Nephron progenitor cell (in vitro differentiated cells): ENCODE measurements at regions not wholly inside any gene's neighbourhood (a gene's known extent, or its start where the extent isn't known, plus 50 kb on each side); places are given as distances from the start of the nearest gene placed in this dataset.
"Not testable (repeated sequence)": the region's sequence is repeated elsewhere in the genome, so short reads cannot be mapped to it uniquely, and the experiment has no call there.

Experiments
- DNase-seq: peaks from one replicate; pipeline ENCODE4 v3.0.0; 2021
- H3K27ac Mint-ChIP-seq: 2 replicates; pipeline ENCODE4 v1.8.0; 2021; ENCODE audit warnings: mild to moderate bottlenecking, moderate library complexity, mixed read lengths
- H3K27me3 Mint-ChIP-seq: 2 replicates; pipeline ENCODE4 v1.8.0; 2021; ENCODE audit warnings: mild to moderate bottlenecking, low read depth, mixed read lengths; ENCODE audit not compliant: poor library complexity
- H3K36me3 Mint-ChIP-seq: 2 replicates; pipeline ENCODE4 v1.8.0; 2021; ENCODE audit warnings: low read depth, mixed read lengths
- H3K4me1 Mint-ChIP-seq: 2 replicates; pipeline ENCODE4 v1.8.0; 2021; ENCODE audit warnings: mixed read lengths
- H3K4me3 Mint-ChIP-seq: 2 replicates; pipeline ENCODE4 v1.8.0; 2021; ENCODE audit warnings: mild to moderate bottlenecking, moderate library complexity, mixed read lengths
- H3K9me3 Mint-ChIP-seq: 2 replicates; pipeline ENCODE4 v1.8.0; 2021; ENCODE audit warnings: mild to moderate bottlenecking, moderate library complexity, mixed read lengths
- TF ChIP-seq, protein P1 (sequence below): fragments of 200-600 bp; sonication (generic); IDR thresholded peaks from 2 replicates; pipeline ENCODE4 v1.5.0; 2021; ENCODE audit warnings: antibody characterized with exemption

DNA sequence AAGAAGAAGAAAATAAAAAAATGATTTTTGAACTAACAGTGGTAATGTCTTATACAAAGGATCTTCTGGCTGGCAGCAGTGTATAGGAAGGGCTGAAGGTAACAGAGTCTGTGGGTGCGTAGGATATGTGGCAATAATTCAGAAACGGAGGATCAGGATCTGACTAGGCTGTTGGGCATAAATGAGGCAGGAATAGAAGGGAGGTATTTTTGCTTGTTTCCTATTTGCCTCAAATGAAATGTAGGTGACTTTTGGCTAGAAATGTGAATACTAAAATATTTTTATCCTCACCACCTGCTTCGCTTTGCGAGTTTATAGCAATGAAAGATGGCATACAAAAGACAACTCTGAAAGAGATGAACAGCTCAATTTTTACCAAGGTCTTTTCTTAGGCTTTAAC is 1086.1 kb upstream of the CELF4 start:
- TF ChIP-seq, protein P1, sequence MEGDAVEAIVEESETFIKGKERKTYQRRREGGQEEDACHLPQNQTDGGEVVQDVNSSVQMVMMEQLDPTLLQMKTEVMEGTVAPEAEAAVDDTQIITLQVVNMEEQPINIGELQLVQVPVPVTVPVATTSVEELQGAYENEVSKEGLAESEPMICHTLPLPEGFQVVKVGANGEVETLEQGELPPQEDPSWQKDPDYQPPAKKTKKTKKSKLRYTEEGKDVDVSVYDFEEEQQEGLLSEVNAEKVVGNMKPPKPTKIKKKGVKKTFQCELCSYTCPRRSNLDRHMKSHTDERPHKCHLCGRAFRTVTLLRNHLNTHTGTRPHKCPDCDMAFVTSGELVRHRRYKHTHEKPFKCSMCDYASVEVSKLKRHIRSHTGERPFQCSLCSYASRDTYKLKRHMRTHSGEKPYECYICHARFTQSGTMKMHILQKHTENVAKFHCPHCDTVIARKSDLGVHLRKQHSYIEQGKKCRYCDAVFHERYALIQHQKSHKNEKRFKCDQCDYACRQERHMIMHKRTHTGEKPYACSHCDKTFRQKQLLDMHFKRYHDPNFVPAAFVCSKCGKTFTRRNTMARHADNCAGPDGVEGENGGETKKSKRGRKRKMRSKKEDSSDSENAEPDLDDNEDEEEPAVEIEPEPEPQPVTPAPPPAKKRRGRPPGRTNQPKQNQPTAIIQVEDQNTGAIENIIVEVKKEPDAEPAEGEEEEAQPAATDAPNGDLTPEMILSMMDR: no peak
- Mint-ChIP-seq H3K9me3 (no peaks in the 10 kb centered on the region), H3K27me3 (peaks cover 10% of the 10 kb centered on the region), H3K36me3 (no peaks in the 10 kb centered on the region), H3K27ac (no peak overlapping the region), H3K4me3 (no peak overlapping the region), H3K4me1 (no peaks in the 10 kb centered on the region)
- no peak for DNase-seq

DNA sequence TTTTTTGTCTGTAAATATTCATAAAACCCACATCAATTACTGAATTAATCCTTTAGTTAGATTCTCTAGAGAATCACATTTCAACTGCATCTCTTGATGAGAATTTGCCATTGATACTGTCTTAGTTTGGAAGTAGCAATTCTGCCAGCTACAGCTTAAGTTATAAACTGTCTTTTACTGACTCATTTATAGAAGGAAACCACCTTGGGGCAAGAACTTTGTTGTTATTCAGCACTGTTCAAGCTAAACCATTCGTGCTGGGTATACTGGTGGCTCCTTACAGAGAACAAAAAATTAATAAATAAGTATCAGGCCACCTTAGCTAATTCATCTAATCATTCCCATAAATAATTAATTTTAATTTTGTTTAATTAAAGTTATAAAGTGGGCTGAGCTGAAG is 1082.6 kb upstream of the CELF4 start:
- DNase-seq: no peak
- H3K27ac Mint-ChIP-seq: no peak overlapping the region
- no peaks in the 10 kb centered on the region for H3K36me3 Mint-ChIP-seq
- no peak overlapping the region for H3K4me3 Mint-ChIP-seq
- H3K27me3 Mint-ChIP-seq: peaks cover 10% of the 10 kb centered on the region
- H3K4me1 Mint-ChIP-seq: no peaks in the 10 kb centered on the region
- no peaks in the 10 kb centered on the region for H3K9me3 Mint-ChIP-seq
- TF ChIP-seq, protein P1: no peak

DNA sequence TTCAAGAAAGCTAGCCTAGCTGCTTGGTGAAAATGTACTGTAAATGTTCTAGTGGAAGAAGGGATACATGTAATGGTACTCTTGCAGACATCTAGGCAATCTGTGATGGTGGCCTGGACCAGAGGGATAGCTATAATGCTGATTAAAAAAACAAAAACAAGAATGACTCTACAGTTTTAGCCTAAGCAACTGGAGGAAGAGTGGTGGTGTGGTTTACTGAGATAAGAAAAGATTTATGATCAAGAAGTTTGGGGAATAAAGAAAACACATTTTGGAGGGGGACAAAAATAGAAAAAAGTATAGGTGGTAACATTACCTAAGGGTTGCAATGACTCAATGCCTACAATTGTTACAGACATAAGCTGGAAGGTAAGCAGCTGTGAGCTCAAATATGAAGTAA is 1080.7 kb upstream of the CELF4 start:
- no peaks in the 10 kb centered on the region for H3K36me3 Mint-ChIP-seq
- no peak overlapping the region for H3K4me3 Mint-ChIP-seq
- no peaks in the 10 kb centered on the region for H3K9me3 Mint-ChIP-seq
- TF ChIP-seq, protein P1: no peak
- H3K27me3 Mint-ChIP-seq: peaks cover 3% of the 10 kb centered on the region
- H3K27ac Mint-ChIP-seq: no peak overlapping the region
- H3K4me1 Mint-ChIP-seq: no peaks in the 10 kb centered on the region
- no peak for DNase-seq

DNA sequence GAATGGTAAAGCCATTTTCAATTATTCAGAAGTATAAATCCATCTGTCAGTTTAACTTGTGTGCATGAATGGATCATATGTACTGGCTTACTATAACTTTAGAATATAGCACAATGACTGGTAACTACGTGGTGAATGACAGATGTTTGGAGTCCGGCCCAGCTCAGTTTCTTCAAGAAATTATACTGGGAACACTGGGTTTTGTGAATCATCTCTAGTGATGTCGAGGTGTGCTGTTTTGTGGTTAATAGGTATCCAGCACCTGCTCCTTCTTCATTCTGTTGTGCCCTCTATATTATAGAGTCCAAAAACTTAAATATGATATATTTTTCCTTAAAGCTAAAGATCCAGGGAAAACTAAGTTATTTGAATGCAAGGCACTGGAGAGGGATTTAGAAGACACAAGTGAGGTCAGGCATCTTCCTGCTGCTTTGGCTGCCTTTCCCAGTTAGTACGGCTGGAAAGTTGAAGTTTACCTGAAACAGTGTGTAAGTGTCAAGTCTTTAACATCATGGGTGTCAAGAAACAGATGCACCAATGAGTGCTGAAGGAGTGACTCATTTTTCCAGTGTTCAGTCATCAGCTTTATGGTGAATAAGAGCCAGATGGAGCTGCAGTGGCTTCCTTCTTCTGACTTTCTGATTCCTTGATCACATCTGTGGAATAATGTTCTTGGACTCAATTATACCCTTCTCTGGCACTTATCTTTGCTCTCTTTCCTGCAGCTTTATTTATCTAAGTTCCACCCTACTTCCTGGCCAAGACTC is 1079.5 kb upstream of the CELF4 start:
- DNase-seq: no peak
- no peaks in the 10 kb centered on the region for H3K4me1 Mint-ChIP-seq
- H3K4me3 Mint-ChIP-seq: no peak overlapping the region
- no peaks in the 10 kb centered on the region for H3K27me3 Mint-ChIP-seq
- TF ChIP-seq, protein P1: no peak
- H3K36me3 Mint-ChIP-seq: no peaks in the 10 kb centered on the region
- H3K27ac Mint-ChIP-seq: no peak overlapping the region
- peaks cover 8% of the 10 kb centered on the region for H3K9me3 Mint-ChIP-seq

DNA sequence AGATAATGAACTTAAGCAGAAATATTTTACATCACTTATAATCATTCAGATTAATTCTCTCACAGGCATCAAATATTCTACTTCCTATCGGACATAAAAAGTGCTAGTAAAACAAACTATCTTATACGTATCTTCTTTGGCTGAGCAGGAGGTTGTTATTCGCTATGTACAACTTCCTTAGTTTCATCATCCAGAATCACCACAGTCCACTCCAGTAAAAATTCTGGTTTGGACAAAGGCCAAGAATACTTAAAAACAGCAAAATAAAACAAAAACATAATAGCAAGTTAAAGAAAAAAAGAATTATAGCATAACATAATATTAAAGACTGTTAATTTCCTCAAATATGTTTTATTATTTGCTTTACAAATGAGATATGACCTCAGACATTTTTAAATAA is 1077.1 kb upstream of the CELF4 start:
- Mint-ChIP-seq H3K4me1 (no peaks in the 10 kb centered on the region), H3K4me3 (no peak overlapping the region), H3K9me3 (peaks cover 29% of the 10 kb centered on the region), H3K27me3 (peaks cover 6% of the 10 kb centered on the region), H3K27ac (no peak overlapping the region), H3K36me3 (no peaks in the 10 kb centered on the region)
- TF ChIP-seq, protein P1: no peak
- DNase-seq: no peak

DNA sequence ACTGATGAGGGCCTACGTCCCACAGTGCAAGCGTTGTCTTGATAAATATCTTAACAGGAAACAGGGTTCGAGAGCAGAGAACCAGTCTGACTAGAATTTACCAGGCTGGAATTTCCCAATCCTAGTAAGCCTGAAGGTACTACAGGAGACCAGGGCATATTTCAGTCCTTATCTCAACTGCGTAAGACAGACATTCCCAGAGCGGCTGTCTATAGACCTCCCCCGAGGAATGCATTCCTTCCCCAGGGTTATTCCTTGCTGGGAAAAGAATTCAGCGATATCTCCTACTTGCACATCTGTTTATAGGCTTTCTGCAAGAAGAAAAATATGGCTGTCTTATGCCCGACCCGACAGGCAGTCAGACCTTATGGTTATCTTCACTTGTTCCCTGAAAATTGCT is 1074.1 kb upstream of the CELF4 start:
- H3K9me3 Mint-ChIP-seq: peaks cover 29% of the 10 kb centered on the region
- H3K27ac Mint-ChIP-seq, H3K4me1 Mint-ChIP-seq, H3K4me3 Mint-ChIP-seq, DNase-seq, H3K27me3 Mint-ChIP-seq, H3K36me3 Mint-ChIP-seq: not testable (repeated sequence)
